ENCODE measurements at regions not wholly inside any gene's neighbourhood (a gene's known extent, or its start where the extent isn't known, plus 50 kb on each side); places are given as distances from the start of the nearest gene placed in this dataset.

DNA sequence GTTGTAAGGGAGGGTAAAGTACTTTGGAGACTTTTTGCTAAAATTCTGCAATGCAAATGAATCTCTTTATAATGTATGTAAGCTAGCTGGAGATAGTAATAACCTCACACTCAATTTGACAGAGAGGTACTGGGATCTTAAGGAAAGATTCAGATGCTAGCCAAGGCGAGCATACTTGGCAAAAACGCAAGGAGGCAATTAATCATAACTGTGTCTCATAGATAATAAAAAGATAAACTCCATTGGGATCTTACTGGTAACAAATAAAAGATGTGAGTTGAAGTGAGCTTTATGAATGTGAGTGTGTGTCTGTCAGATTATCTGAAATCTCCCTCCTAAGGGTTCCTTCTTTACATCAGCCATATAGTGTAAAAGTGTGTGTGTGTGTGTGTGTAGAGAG lies 533.0 kb downstream of the TMX3 start:
- peaks cover 8% of the 10 kb centered on the region for H3K4me1 Mint-ChIP-seq (ENCODE audit: low read depth)
- H3K27me3 Mint-ChIP-seq (ENCODE audit: low read depth), result no peaks in the 10 kb centered on the region
- no peaks in the 10 kb centered on the region for H3K36me3 Mint-ChIP-seq (ENCODE audit: low read depth)
- no peak overlapping the region for H3K27ac Mint-ChIP-seq (ENCODE audit: unreplicated experiment)
- H3K9me3 Mint-ChIP-seq (ENCODE audit: low read depth), result peaks cover 2% of the 10 kb centered on the region
- no peak for TF ChIP-seq CTCF (IDR thresholded peaks at IDR 0.05)
- DNase-seq (ENCODE audit: low spot score), result no peak
- no peak overlapping the region for H3K4me3 Mint-ChIP-seq (ENCODE audit: unreplicated experiment)

- TF ChIP-seq CTCF (IDR thresholded peaks at IDR 0.05), result no peak
- no peak overlapping the region for H3K27ac Mint-ChIP-seq (ENCODE audit: unreplicated experiment)
- H3K4me1 Mint-ChIP-seq (ENCODE audit: low read depth), result peaks cover 8% of the 10 kb centered on the region
- DNase-seq (ENCODE audit: low spot score), result no peak
- no peaks in the 10 kb centered on the region for H3K27me3 Mint-ChIP-seq (ENCODE audit: low read depth)
- H3K4me3 Mint-ChIP-seq (ENCODE audit: unreplicated experiment), result no peak overlapping the region
- peaks cover 5% of the 10 kb centered on the region for H3K9me3 Mint-ChIP-seq (ENCODE audit: low read depth)
- no peaks in the 10 kb centered on the region for H3K36me3 Mint-ChIP-seq (ENCODE audit: low read depth)
Measured at GRCh38 chr18:68179811-68180210, 535.1 kb downstream of the TMX3 start.

DNA sequence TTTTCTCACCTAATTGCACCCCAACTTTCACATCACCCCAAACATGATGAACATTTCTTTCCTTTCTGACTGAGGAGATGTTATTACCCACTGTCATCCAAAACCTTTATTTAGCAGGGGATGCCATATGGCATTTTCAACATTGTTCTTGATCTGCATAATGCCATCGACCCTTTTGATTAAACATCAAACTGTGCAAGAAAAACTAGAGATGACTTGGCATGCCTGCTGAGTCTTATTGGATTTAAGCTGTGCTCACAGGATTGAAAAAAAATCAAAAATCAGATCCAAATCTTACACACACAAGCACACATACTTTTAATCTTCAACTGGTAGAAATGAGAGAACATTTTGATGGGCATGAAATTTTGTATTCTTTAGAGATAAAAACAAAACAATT lies 536.0 kb downstream of the TMX3 start:
- TF ChIP-seq CTCF (IDR thresholded peaks at IDR 0.05), result no peak
- no peak overlapping the region for H3K4me3 Mint-ChIP-seq (ENCODE audit: unreplicated experiment)
- H3K4me1 Mint-ChIP-seq (ENCODE audit: low read depth), result peaks cover 8% of the 10 kb centered on the region
- no peaks in the 10 kb centered on the region for H3K27me3 Mint-ChIP-seq (ENCODE audit: low read depth)
- no peaks in the 10 kb centered on the region for H3K36me3 Mint-ChIP-seq (ENCODE audit: low read depth)
- no peak for DNase-seq (ENCODE audit: low spot score)
- no peak overlapping the region for H3K27ac Mint-ChIP-seq (ENCODE audit: unreplicated experiment)
- peaks cover 9% of the 10 kb centered on the region for H3K9me3 Mint-ChIP-seq (ENCODE audit: low read depth)

- DNase-seq (ENCODE audit: low spot score), result no peak
- TF ChIP-seq CTCF (IDR thresholded peaks at IDR 0.05), result no peak
- peaks cover 9% of the 10 kb centered on the region for H3K9me3 Mint-ChIP-seq (ENCODE audit: low read depth)
- no peaks in the 10 kb centered on the region for H3K27me3 Mint-ChIP-seq (ENCODE audit: low read depth)
- H3K4me3 Mint-ChIP-seq (ENCODE audit: unreplicated experiment), result no peak overlapping the region
- H3K27ac Mint-ChIP-seq (ENCODE audit: unreplicated experiment), result no peak overlapping the region
- H3K4me1 Mint-ChIP-seq (ENCODE audit: low read depth), result peaks cover 8% of the 10 kb centered on the region
- no peaks in the 10 kb centered on the region for H3K36me3 Mint-ChIP-seq (ENCODE audit: low read depth)
Measured at GRCh38 chr18:68177807-68178702, 536.9 kb downstream of the TMX3 start.

GRCh38 chr18:68176901-68177300 lies 538.0 kb downstream of the TMX3 start:
- Mint-ChIP-seq H3K4me1 (ENCODE audit: low read depth) (peaks cover 8% of the 10 kb centered on the region), H3K27me3 (ENCODE audit: low read depth) (no peaks in the 10 kb centered on the region), H3K9me3 (ENCODE audit: low read depth) (peaks cover 9% of the 10 kb centered on the region), H3K4me3 (ENCODE audit: unreplicated experiment) (no peak overlapping the region), H3K27ac (ENCODE audit: unreplicated experiment) (no peak overlapping the region), H3K36me3 (ENCODE audit: low read depth) (no peaks in the 10 kb centered on the region)
- no peak for TF ChIP-seq CTCF (IDR thresholded peaks at IDR 0.05)
- DNase-seq (ENCODE audit: low spot score), result no peak
